Omental fat pad (tissue), 3 donors: ENCODE measurements at regions not wholly inside any gene's neighbourhood (a gene's known extent, or its start where the extent isn't known, plus 50 kb on each side); places are given as distances from the start of the nearest gene placed in this dataset.

Experiments used
- ATAC-seq: fragments of 150-250 bp; one replicate; pipeline ENCODE4 v1.9.1; 2016; ENCODE audit warnings: mild to moderate bottlenecking, moderate library complexity; ENCODE audit not compliant: low FRiP score
- DNase-seq: peaks from one replicate; pipeline ENCODE4 v3.0.0-alpha.2; 2019; ENCODE audit warnings: low spot score
- CTCF ChIP-seq, 3 donors: fragments of 450-650 bp; IDR thresholded peaks; one replicate each; pipeline ENCODE4 v1.5.1; 2016 to 2017; ENCODE audit warnings: antibody characterized with exemption in 3 of 3, mild to moderate bottlenecking in 3 of 3, moderate library complexity in 2 of 3

- no peak for ATAC-seq
- DNase-seq, result no peak
- TF ChIP-seq CTCF (IDR thresholded peaks at IDR 0.05), result no peak
Observed at GRCh38 chr2:898319-898718, 52.3 kb upstream of the SNTG2 start.

- no peak for TF ChIP-seq CTCF (IDR thresholded peaks at IDR 0.05)
- DNase-seq (no peak), ATAC-seq (no peak)
Observed at GRCh38 chr2:897091-897490, 53.6 kb upstream of the SNTG2 start.

GRCh38 chr2:893311-893710, 57.3 kb upstream of the SNTG2 start:
- TF ChIP-seq CTCF (IDR thresholded peaks at IDR 0.05), result no peak
- ATAC-seq (no peak), DNase-seq (no peak)

- ATAC-seq (no peak), DNase-seq (no peak)
- no peak for TF ChIP-seq CTCF (IDR thresholded peaks at IDR 0.05)
Observed at GRCh38 chr2:892892-893291, 57.8 kb upstream of the SNTG2 start.

- no peak for TF ChIP-seq CTCF (IDR thresholded peaks at IDR 0.05)
- ATAC-seq (no peak), DNase-seq (no peak)
Observed at GRCh38 chr2:892401-892800, 58.2 kb upstream of the SNTG2 start.

- TF ChIP-seq CTCF (IDR thresholded peaks at IDR 0.05), result no peak
- no peak for ATAC-seq
- no peak for DNase-seq
Observed at GRCh38 chr2:891734-892133, 58.9 kb upstream of the SNTG2 start.

GRCh38 chr2:890791-891190, 59.9 kb upstream of the SNTG2 start:
- ATAC-seq (no peak), DNase-seq (no peak)
- TF ChIP-seq CTCF (IDR thresholded peaks at IDR 0.05), result no peak
